GM19324 (cell line): ENCODE measurements at regions not wholly inside any gene's neighbourhood (a gene's known extent, or its start where the extent isn't known, plus 50 kb on each side); places are given as distances from the start of the nearest gene placed in this dataset.
A peak's percentile ranks its signal among the peaks of the same experiment; 100 is the strongest.
"Not testable (repeated sequence)": the region's sequence is repeated elsewhere in the genome, so short reads cannot be mapped to it uniquely, and the experiment has no call there.

Source experiments
- ATAC-seq: cut with Tn5 transposase; IDR thresholded peaks from one replicate; pipeline ENCODE4 v1.9.1; 2021; ENCODE audit warnings: mild to moderate bottlenecking, moderate library complexity; ENCODE audit not compliant: unreplicated experiment, low FRiP score

DNA sequence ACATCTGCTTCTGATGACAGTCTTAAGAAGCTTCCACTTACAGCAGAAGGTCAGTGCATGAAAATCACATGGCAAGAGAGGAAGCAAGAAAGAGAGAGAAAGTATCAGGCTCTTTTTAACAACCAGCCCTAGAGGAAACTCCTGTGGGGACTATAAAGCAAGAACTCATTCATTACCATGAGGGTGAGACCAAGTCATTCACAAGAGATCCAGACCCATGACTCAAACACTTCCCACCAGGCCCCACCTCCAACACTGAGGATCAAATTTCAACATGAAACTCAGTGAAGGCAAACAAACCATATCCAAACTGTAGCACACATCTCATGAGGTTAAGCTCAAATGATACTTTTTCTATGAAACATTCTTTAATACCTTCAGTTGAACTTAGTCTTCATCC lies 643.2 kb upstream of the SYNCRIP start:
- ATAC-seq = no peak

DNA sequence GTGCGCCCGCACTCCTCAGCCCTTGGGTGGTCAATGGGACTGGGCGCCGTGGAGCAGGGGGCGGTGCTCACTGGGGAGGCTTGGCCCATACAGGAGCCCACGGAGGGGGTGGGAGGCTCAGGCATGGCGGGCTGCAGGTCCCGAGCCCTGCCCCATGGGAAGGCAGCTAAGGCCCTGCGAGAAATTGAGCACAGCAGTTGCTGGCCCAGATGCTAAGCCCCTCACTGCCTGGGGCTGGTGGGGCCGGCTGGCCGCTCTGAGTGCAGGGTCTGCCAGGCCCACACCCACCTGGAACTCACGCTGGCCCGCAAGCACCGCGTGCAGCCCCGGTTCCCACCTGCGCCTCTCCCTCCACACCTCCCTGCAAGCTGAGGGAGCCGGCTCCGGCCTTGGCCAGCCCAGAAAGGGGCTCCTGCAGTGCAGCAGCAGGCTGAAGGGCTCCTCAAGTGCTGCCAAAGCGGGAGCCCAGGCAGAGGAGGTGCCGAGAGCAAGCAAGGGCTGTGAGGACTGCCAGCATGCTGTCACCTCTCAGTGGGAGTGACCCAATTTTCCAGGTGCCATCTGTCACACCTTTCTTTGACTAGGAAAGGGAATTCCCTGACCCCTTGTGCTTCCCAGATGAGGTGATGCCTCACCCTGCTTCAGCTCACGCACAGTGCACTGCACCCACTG lies 642.3 kb upstream of the SYNCRIP start:
- not testable (repeated sequence) for ATAC-seq

DNA sequence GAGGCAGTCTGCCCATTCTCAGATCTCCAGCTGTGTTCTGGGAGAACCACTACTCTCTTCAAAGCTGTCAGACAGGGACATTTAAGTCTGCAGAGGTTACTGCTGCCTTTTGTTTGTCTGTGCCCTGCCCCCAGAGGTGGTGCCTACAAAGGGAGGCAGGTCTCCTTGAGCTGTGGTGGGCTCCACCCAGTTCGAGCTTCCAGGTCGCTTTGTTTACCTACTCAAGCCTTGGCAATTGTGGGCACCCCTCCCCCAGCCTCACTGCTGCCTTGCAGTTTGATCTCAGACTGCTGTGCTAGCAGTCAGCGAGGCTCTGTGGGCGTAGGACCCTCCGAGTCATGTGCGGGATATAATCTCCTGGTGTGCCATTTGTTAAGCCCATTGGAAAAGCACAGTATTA lies 640.9 kb upstream of the SYNCRIP start:
- ATAC-seq = not testable (repeated sequence)

DNA sequence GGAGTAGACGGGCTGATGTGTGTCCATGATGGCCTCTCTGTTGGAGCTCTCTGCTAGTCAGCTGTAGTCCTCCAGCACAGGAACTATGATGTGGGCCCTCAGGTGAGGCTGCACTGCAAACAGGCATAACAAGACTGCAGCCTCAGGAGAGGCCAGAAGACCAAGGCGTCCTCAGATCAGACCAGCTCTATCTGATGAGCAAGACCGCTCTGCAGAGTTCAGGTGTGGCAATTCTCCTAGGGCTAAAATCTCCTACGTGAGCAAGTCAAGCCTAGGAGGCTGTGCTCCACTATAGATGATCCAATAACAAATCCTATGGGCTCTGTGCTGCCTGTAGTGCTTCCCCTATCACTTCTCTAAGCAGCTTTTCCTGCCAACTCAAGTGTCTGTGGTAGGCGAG lies 633.4 kb upstream of the SYNCRIP start:
- ATAC-seq = no peak

DNA sequence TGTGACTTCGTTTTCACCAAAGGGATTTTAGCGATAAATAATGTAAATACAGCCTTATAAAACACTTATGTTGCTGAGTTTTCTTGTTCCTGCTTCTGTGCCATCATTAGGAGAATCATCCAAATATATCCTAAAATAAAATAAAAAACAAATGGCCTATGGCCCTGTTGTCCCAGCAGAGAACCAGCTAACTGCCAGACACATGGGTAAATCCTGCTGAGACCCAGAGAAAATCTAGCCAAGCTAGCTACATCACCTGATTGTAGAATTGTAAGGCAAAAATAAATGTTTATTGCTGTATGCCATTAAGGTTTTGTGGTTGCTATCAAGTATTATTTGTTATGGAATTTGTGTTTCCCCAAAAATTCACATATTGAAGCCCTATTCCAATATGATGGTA lies 631.2 kb upstream of the SYNCRIP start:
- ATAC-seq = no peak

DNA sequence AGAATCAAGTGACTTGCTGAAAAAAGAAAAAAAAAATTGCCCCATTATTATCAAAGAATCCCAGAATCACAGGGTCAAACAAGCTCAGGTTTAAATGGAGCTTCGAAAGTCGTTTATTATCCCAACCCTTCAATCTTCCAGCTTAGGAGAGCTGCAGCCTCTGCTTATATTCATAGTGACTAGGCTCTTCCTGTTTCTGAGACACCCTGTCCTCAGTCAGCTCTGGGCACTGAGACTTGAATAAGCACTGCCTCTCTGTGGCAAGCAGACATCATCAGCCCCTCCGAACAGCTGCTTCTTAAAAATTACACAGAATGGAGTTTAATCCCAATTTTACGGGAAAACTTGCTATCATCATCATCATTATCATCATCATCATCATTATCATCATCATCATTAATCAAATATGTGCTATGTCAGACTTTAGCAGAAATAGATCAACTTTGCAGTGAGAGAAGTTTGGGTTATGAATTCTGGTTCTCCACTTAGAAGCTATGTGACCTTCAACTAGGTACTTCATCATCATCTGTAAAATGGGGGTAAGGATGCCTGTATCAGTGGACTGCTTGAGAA lies 614.0 kb upstream of the SYNCRIP start:
- ATAC-seq = no peak

DNA sequence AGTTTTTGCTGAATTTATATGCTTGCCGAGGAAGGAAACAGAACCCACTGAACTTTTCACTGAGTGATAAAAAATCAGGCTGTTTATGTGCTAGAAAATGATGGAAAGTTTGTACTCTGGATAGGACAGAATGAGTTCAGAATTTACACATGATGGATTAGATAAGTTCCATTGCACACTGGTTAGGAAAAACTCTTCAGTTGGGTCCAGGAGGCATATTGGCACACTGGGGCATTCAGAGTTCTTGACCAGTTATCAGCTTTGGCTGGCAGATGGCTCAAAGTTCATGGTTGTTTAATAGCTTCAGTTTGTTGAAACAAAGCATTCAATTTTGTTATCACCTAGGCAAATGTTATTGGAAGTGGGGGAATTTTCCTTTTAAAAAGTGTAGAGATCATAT lies 613.3 kb upstream of the SYNCRIP start:
- ATAC-seq = no peak

DNA sequence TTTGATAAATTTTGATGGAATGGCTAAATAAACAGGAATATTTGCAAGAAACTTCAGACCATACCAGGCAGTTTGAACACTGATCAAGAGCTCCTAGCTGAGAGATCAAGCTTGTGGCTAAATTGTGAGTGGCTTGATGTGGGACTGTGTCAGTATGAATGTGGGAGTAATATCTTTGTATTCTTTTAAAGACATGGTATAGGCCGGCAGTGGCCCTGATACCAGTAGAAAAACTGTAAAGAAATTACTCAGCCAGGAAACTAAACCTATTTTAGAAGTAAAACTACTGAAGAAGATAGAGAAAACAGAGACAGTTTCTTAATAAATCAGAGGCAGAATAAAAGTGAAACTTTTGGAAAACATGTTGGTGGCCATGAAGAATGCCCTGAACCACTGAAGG lies 608.4 kb upstream of the SYNCRIP start:
- ATAC-seq = no peak

DNA sequence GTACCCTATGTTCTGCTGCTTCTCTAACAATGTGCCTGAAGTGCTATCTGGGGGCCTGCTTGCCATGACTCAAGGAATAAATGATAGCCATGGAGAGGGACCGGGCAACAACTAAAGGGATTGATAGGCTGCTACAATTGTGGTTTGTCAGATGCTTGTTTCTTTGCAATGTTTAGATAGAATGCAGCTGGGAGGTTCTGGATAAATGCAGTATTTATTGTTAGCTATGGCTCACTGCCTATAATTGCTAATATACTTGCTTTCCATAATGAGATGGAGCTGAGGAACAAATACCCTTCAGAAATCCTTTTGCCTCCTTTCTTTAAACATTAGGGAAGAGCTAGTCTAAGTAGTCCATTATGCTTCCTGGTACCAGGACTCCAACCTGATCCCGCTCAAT lies 575.2 kb upstream of the SYNCRIP start:
- no peak for ATAC-seq

DNA sequence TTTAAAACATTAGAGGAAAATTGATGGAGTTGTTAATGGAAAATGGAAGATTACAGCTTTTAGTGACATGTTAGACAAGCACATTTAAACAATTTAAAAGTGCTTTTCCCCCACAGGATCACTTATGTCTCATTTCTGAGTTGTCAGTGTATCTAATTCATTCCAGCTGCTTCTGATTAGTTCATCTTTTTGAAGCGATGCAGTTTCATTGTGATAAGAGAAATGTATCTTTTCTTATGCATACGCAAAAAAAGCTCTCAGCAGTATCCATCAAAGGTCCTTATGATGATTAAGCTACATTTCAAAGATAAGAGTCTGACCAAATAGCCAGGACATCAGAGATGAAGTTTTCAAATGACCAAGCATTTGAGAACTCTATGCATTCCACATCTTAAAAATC lies 572.6 kb upstream of the SYNCRIP start:
- ATAC-seq = no peak

DNA sequence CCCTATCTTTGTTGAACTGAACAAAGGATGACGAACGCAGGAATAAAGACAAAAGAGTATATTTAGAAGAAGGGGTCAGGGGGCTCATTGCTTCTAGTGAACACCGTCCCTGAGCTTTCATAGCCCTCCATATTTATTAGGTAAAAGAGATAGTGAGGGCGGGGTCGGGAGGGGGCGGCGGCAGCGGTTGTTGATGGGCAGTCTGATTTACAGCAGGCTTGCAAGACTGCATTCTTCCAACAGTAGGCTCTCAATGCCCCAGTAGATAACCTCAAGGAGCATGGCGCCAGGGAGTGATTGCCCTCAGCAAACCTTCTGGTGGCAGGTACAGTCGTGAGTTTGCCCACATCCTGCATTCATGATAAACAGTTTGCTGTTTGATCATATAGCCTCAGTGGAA lies 563.3 kb upstream of the SYNCRIP start:
- ATAC-seq = no peak

DNA sequence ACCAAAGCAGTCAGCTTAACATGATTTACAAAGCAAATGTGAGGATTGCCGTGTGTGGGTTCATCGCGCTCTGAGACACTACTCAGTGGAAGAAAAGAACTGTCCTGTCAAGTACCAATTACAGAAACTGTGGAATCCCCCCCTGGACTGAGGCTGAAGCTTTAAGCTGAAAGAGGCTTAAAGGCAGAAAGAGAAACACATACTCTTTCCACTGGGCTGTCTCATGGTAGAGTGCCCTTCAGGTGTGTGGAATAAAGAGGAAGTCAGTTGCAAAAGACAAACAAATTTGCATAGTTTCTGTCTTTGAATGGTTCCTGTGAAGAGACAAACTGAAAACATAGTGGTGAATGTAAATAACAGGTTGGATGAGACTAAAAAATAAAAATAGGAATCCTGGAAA lies 560.4 kb upstream of the SYNCRIP start:
- peak; percentile 94 for ATAC-seq

DNA sequence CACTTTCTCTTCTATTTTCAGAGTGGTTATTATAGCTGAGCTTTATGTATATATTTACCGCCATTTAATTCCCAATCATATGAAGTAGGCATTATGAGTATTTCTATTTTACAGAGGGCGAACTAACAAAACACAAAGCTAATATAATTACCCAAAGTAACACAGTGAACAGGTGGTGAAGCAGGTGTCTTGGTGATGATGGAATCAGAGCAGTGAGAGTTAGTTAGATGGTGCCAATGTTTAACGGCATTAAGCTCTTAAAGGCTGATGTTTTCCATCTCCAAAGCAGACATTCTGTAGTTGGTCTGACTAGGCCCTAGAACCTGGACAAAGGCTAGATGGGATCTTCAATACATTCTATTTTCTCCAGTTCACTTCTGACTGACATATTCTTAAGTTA lies 551.1 kb upstream of the SYNCRIP start:
- no peak for ATAC-seq

DNA sequence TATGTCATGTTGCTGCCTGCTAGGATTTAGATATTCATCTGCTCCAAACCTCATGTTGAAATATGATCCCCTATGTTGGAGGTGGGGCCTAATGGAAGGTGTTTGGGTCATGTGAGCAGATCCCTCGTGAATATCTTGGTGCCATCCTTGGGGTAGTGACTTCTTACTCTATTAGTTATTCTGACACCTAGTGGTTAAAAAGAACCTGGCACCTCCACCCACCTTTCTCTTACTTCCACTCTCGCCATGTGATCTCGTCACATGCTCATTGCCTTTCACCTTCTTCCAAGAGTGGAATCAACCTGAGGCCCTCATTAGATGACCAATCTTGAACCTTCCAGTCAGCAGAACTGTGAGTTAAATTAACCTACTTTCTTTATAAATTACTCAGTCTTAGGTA lies 549.4 kb upstream of the SYNCRIP start:
- ATAC-seq = peak; percentile 79

DNA sequence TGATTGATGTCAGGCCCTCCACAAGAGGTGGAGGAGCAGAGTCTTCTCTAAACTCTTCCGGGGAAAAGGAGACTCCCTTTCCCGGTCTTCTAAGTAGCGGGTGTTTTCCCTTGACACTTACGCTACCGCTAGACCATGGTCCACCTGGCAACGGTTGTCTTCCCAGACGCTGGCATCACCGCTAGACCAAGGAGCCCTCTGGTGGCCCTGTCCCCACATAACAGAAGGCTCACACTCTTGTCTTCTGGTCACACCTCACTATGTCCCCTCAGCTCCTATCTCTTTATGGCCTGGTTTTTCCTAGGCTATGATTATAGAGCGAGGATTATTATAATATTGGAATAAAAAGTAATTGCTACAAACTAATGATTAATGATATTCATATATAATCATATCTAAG lies 532.5 kb upstream of the SYNCRIP start:
- ATAC-seq = not testable (repeated sequence)

DNA sequence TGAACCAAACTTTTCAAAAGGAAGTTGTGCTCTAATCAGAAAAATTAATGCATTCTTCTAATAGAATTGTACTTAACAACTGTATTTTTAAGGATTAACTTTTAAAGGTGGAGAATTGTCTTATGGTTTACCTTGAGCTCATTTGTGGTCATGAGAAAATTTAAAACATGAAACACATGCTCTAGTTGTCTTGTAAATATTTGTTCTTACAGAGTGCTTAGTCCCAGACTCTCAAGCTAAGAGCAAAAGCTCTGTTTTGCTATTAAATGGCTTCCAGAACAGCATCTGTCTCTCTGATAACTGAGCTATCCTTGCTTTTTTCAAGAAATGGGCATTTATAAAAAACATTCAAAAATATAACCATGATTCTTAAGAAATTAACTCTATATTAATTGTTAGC lies 512.2 kb upstream of the SYNCRIP start:
- ATAC-seq = no peak

DNA sequence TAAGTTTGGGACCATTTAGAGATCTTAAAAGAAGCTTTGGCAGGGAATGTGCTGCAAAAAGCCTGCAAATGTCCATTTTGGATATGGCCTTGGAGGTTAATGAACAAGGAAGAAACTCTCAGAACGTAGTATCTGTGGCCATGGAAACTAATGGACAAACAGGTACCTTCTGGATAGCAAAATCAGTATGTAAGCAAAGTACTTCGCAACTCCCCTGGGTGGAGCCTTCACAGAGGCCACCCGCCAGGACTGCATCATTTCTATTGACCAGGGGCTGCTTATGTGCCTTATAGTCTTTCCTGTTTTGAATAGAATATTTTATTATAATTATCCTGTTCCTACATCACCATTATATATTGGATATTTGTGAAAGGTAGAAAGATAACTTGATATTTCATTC lies 510.8 kb upstream of the SYNCRIP start:
- no peak for ATAC-seq

DNA sequence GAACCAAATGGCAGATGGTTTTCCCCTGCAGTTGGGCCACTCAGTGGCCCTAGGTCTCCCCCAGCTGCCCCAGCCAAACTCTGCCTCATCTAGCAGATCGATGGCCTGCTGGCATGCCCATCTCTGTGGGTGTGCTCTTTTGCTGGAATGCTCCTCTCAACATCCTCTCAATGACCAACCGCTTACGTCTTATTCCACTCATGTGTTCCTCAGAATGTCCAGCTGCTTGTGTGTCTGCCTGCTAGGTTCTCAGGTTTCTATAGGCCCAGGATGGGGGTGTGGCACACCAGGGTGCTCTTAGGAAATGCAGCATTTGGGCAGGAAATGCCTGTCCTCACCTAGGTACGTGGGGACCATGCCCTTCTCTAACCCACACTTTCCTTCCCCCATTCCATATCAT lies 509.9 kb upstream of the SYNCRIP start:
- ATAC-seq = no peak

DNA sequence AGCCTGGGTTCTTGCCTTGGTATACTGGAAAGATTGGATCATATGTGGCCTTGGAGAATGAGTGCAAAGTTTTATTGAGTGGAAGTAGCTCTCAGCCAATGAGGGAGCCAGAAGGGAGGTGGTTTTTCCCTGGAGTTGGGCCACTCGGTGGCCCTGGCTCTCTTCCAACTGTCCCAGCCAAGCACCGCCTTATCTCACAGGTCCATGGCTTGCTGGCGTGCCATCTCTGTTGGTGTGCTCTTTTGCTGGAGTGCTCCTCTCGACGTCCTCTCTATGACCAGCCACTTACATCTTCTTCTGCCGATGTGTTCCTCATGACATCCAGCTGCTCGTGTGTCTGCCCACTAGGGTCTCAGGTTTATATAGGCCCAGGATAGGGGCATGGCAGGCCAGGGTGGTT lies 505.9 kb upstream of the SYNCRIP start:
- no peak for ATAC-seq

DNA sequence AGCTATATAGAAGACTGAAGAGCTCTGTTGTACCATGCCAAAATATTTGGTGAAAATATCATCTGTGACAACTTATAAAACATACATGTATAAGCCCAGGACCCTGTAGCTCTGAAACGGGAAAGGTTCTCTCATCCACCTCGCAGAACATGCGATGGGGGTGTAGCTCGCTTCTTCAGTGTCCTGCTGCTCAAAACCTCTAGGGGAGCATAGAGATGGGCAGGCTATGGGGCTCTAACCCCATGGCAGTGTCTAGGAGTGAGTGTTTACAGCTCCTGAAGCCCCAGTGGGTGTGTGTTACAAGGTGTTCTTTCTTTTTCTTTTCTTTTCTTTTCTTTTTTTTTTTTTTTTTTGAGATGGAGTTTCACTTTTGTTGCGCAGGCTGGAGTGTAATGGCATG lies 505.2 kb upstream of the SYNCRIP start:
- no peak for ATAC-seq

DNA sequence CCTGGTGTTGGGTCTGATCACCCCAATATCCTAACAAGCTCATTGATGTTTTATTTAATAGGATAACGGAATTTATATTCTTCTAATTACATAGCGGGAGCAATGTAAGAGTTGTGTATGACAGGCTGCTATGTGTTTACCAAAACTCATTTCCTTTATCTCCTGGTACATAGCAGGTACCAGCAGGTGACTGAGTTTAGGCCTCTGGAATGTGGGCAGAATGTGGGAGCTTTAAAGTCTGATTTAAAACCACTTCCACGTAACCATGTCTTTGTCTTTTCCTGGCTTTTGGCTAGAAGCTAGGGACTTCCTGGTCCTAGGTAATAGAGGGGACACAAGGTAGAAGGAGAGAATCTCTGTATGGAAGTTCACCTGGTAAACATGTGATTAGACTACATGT lies 504.6 kb upstream of the SYNCRIP start:
- ATAC-seq = no peak

DNA sequence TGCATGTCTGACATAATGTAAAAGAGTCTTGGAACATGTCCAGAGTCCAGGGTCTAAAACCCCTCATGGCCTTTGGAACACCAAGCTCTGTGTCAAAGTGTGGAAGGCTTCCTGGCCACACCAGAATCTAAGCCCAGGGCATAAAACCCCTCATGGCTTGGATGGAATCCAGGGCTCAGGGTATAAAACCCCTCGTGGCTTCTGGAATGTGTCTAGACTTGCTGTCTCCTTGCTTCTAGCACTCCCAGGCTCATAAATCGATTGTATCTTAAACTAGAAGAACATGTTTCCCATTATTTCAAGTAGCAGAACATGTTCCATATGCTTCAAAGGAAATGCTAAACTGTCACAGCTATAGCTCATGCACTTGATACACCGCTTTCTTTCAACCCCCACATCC lies 504.1 kb upstream of the SYNCRIP start:
- not testable (repeated sequence) for ATAC-seq

DNA sequence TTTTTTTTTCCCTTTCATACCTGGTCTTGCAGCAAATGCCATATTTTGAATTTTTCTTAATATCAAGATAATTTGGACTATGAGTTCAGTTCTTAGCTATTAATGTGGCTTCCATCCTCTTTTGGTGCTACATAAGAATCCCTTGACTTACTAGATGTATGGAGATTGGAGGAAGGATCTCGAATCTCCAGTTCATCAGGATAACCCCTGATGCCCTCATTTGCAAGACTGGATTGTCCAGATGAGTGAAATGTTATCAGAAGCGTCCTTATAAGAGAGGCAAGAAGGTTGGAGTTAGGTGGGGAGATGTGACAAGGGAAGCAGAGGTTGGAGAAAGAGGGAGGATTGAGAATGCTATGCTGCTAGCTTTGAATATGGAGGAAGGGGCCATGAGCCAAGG lies 499.6 kb upstream of the SYNCRIP start:
- ATAC-seq = no peak
